CD14-positive monocyte (primary cell): ENCODE measurements at regions not wholly inside any gene's neighbourhood (a gene's known extent, or its start where the extent isn't known, plus 50 kb on each side); places are given as distances from the start of the nearest gene placed in this dataset.

Experiments used
- DNase-seq, 3 donors: peaks; one replicate each; pipeline ENCODE4 v3.0.0-alpha.2; 2011 to 2022
- H2AFZ ChIP-seq: 2 replicates; pipeline ENCODE4 v1.6.0; 2012; ENCODE audit warnings: mild to moderate bottlenecking, low read depth, low read length, inconsistent platforms; ENCODE audit not compliant: insufficient read depth, poor library complexity, severe bottlenecking
- H3K27ac ChIP-seq, 2 donors: 1 replicate in 1 of 2; 2 replicates in 1 of 2; pipeline ENCODE4 v1.5.1; 2012 to 2013; ENCODE audit warnings: low read length in 2 of 2, control low read depth in 1 of 2, inconsistent platforms in 1 of 2, low read depth in 1 of 2, mild to moderate bottlenecking in 1 of 2
- H3K27me3 ChIP-seq, 2 donors: one replicate each; pipeline versions ENCODE4 v1.6.0 to v1.6.1; 2011 to 2013; ENCODE audit warnings: low read length in 2 of 2; ENCODE audit not compliant: control insufficient read depth in 2 of 2, insufficient read depth in 2 of 2
- H3K36me3 ChIP-seq, 2 donors: replicated peaks in 1 of 2; 1 replicate in 1 of 2; 2 replicates in 1 of 2; pipeline versions ENCODE4 v1.5.1 to v1.6.1; 2012 to 2013; ENCODE audit warnings: low read length in 2 of 2, control low read depth in 1 of 2, inconsistent platforms in 1 of 2, mild to moderate bottlenecking in 1 of 2; ENCODE audit not compliant: insufficient read depth in 2 of 2, control insufficient read depth in 1 of 2
- H3K4me1 ChIP-seq, 2 donors: 1 replicate in 1 of 2; 2 replicates in 1 of 2; pipeline versions ENCODE4 v1.5.1 to v1.6.1; 2012 to 2013; ENCODE audit warnings: low read length in 2 of 2, control low read depth in 1 of 2, inconsistent platforms in 1 of 2, mild to moderate bottlenecking in 1 of 2, moderate library complexity in 1 of 2; ENCODE audit not compliant: insufficient read depth in 2 of 2, control insufficient read depth in 1 of 2
- H3K4me2 ChIP-seq: replicated peaks from 2 replicates; pipeline ENCODE3; 2012; ENCODE audit warnings: low read length, moderate library complexity, mild to moderate bottlenecking; ENCODE audit not compliant: poor library complexity, severe bottlenecking; ENCODE audit errors: extremely low read depth
- H3K4me3 ChIP-seq, 3 experiments: fragments of 200-600 bp in 1 of 3; sonication (generic) in 1 of 3; replicated peaks in 1 of 3; 1 replicate in 2 of 3; 2 replicates in 1 of 3; pipeline ENCODE4 v1.5.1; 2011 to 2013; ENCODE audit warnings: low read length in 3 of 3, mild to moderate bottlenecking in 3 of 3, control low read depth in 2 of 3, low read depth in 2 of 3, inconsistent platforms in 1 of 3, moderate library complexity in 1 of 3
- H3K79me2 ChIP-seq: 2 replicates; pipeline ENCODE4 v1.6.0; 2012; ENCODE audit warnings: mild to moderate bottlenecking, control low read depth, inconsistent platforms, low read length, moderate library complexity; ENCODE audit not compliant: insufficient read depth
- H3K9ac ChIP-seq: 2 replicates; pipeline ENCODE4 v1.6.0; 2017; ENCODE audit warnings: low read length, mild to moderate bottlenecking; ENCODE audit not compliant: insufficient read depth, poor library complexity, severe bottlenecking
- H3K9me3 ChIP-seq, 2 donors: replicated peaks in 1 of 2; 1 replicate in 1 of 2; 2 replicates in 1 of 2; pipeline versions ENCODE4 v1.5.1 to v1.6.1; 2012 to 2013; ENCODE audit warnings: low read length in 2 of 2, control low read depth in 1 of 2; ENCODE audit not compliant: control insufficient read depth in 1 of 2, insufficient read depth in 1 of 2
- H4K20me1 ChIP-seq: 2 replicates; pipeline ENCODE4 v1.6.0; 2012; ENCODE audit warnings: mild to moderate bottlenecking, low read length, control low read depth, moderate library complexity; ENCODE audit not compliant: insufficient read depth
- H3K27ac Mint-ChIP-seq, 7 donors: one replicate each; pipeline ENCODE4 v1.8.0; 2020; ENCODE audit warnings: mild to moderate bottlenecking in 7 of 7, mixed read lengths in 7 of 7, moderate library complexity in 6 of 7, inconsistent platforms in 2 of 7
- H3K27me3 Mint-ChIP-seq, 3 donors: one replicate each; pipeline ENCODE4 v1.8.0; 2021 to 2022; ENCODE audit warnings: low read depth in 3 of 3, mild to moderate bottlenecking in 3 of 3, mixed read lengths in 3 of 3, moderate library complexity in 3 of 3, inconsistent platforms in 1 of 3
- H3K36me3 Mint-ChIP-seq, 2 donors: one replicate each; pipeline ENCODE4 v1.8.0; 2020; ENCODE audit warnings: mixed read lengths in 2 of 2, inconsistent platforms in 1 of 2, mild to moderate bottlenecking in 1 of 2
- H3K4me1 Mint-ChIP-seq: one replicate; pipeline ENCODE4 v1.8.0; 2020; ENCODE audit warnings: mild to moderate bottlenecking, mixed read lengths
- H3K4me3 Mint-ChIP-seq, 2 donors: one replicate each; pipeline ENCODE4 v1.8.0; 2020; ENCODE audit warnings: mild to moderate bottlenecking in 2 of 2, mixed read lengths in 2 of 2, moderate library complexity in 1 of 2
- H3K9me3 Mint-ChIP-seq, 7 donors: one replicate each; pipeline ENCODE4 v1.8.0; 2020 to 2022; ENCODE audit warnings: mixed read lengths in 7 of 7, mild to moderate bottlenecking in 6 of 7, moderate library complexity in 6 of 7, inconsistent platforms in 2 of 7
- WGBS: methylation state at CpG from one replicate; pipeline ENCODE4 v1.1.5; 2013; ENCODE audit warnings: missing lambda C conversion rate; ENCODE audit not compliant: insufficient coverage; 5-methylcytosine and 5-hydroxymethylcytosine counted together
- intact Hi-C, 2 donors: fragments of 100-400 bp; cut with micrococcal nuclease; formaldehyde crosslinking; loops; one replicate each; pipeline versions ENCODE4 v1.15.0 to v1.15.1; 2023
- TF ChIP-seq, protein P1 (sequence below): fragments of 200-600 bp; IDR thresholded peaks from one replicate; pipeline ENCODE4 v1.8.0; 2022; ENCODE audit warnings: antibody characterized with exemption, mild to moderate bottlenecking

DNA sequence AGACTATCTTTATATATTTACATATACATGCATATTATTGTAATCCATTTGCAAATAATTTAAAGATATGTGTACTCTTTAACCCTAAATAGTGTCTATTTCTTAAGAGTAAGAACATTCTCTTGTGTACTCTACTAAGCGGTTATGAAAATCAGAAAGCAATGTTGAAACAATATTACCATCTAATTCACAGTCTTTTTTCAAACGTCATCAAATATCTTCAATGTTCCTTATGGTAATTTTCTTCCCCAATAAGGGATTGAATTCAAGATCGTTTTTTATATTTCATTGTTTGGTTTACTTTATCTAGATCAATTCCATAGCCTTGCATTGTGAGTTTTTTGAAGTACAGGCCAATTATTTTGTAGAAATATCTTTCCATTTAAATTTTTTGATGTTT, 1647.4 kb upstream of the PRR20A start:
- Histone ChIP-seq H3K36me3 (no peaks in the 10 kb centered on the region), H2AFZ (no peak overlapping the region), H3K27me3 (no peaks in the 10 kb centered on the region), H3K4me1 (no peaks in the 10 kb centered on the region), H3K27ac (no peak overlapping the region), H3K4me3 (no peak overlapping the region), H3K9me3 (no peaks in the 10 kb centered on the region), H4K20me1 (no peaks in the 10 kb centered on the region), H3K79me2 (no peaks in the 10 kb centered on the region), H3K4me2 (no peak overlapping the region), H3K9ac (no peak overlapping the region)
- DNase-seq: no peak
- Mint-ChIP-seq H3K9me3 (peaks cover 0 to 4% (median 0%) of the 10 kb centered on the region in 7 donors), H3K27me3 (no peaks in the 10 kb centered on the region), H3K27ac (no peak overlapping the region), H3K36me3 (no peaks in the 10 kb centered on the region), H3K4me1 (no peaks in the 10 kb centered on the region), H3K4me3 (no peak overlapping the region)
- intact Hi-C loops: no loop called here
- WGBS: no CpG with 5 or more reads among the region's 3 CpGs
- TF ChIP-seq, protein P1, sequence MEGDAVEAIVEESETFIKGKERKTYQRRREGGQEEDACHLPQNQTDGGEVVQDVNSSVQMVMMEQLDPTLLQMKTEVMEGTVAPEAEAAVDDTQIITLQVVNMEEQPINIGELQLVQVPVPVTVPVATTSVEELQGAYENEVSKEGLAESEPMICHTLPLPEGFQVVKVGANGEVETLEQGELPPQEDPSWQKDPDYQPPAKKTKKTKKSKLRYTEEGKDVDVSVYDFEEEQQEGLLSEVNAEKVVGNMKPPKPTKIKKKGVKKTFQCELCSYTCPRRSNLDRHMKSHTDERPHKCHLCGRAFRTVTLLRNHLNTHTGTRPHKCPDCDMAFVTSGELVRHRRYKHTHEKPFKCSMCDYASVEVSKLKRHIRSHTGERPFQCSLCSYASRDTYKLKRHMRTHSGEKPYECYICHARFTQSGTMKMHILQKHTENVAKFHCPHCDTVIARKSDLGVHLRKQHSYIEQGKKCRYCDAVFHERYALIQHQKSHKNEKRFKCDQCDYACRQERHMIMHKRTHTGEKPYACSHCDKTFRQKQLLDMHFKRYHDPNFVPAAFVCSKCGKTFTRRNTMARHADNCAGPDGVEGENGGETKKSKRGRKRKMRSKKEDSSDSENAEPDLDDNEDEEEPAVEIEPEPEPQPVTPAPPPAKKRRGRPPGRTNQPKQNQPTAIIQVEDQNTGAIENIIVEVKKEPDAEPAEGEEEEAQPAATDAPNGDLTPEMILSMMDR: no peak

DNA sequence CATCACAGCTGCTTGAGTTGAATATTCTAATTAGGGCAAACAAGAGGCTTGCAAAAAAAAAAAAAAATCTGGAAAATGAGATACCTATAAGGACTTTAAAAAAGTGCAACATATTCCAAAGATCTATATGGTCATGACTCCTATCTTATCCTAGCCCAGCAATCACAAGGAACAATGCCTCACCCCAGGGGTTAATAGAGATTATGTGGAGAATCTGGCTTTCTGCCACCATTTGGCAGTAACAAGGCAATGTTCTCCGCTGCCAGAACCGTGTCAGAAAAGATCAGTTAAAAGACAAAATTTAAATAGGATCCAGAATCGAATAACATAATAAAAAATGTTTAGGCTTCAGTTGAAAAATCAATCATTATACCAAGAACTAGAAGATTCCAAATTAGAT, 1643.2 kb upstream of the PRR20A start:
- WGBS: no CpG with 5 or more reads among the region's 3 CpGs
- Histone ChIP-seq H4K20me1 (no peaks in the 10 kb centered on the region), H3K79me2 (no peaks in the 10 kb centered on the region), H3K4me3 (no peak overlapping the region), H3K36me3 (no peaks in the 10 kb centered on the region), H2AFZ (no peak overlapping the region), H3K4me2 (no peak overlapping the region), H3K27ac (no peak overlapping the region), H3K9me3 (peaks cover 0 to 4% of the 10 kb centered on the region in 2 donors), H3K9ac (no peak overlapping the region), H3K4me1 (no peaks in the 10 kb centered on the region), H3K27me3 (no peaks in the 10 kb centered on the region)
- DNase-seq: no peak
- Mint-ChIP-seq H3K4me1 (no peaks in the 10 kb centered on the region), H3K36me3 (no peaks in the 10 kb centered on the region), H3K4me3 (no peak overlapping the region), H3K9me3 (peaks cover 0 to 12% (median 2%) of the 10 kb centered on the region in 7 donors), H3K27me3 (no peaks in the 10 kb centered on the region), H3K27ac (no peak overlapping the region)
- intact Hi-C loops: no loop called here
- TF ChIP-seq, protein P1: no peak
